AG04450 (cell line): ENCODE measurements at regions not wholly inside any gene's neighbourhood (a gene's known extent, or its start where the extent isn't known, plus 50 kb on each side); places are given as distances from the start of the nearest gene placed in this dataset.

Experiments
- CTCF ChIA-PET: fragments of 300-600, 350-600 bp; formaldehyde crosslinking; extraction: SDS; loops from one replicate; lab custom pipeline; 2022; ENCODE audit warnings: antibody characterized with exemption, inconsistent platforms; lab: Charles Lee
- POLR2A ChIA-PET: fragments of 350-600 bp; formaldehyde crosslinking; extraction: SDS; loops from one replicate; lab custom pipeline; 2021; ENCODE audit warnings: antibody characterized with exemption, inconsistent platforms; lab: Yijun Ruan, JAX
- DNase-seq: peaks from one replicate; pipeline ENCODE4 v3.0.0-alpha.2; 2011; ENCODE audit warnings: low read depth, low spot score
- H3K27ac ChIP-seq: one replicate; pipeline ENCODE4 v1.5.1; 2012; ENCODE audit warnings: low read depth, low read length, control low read depth
- H3K27me3 ChIP-seq: one replicate; pipeline ENCODE4 v1.6.0; 2012; ENCODE audit warnings: low read length; ENCODE audit not compliant: control insufficient read depth, insufficient read depth
- H3K4me3 ChIP-seq: 2 replicates; pipeline ENCODE4 v1.5.1; 2011; ENCODE audit warnings: mild to moderate bottlenecking, low read depth, low read length, control low read depth
- H3K9me3 ChIP-seq: 2 replicates; pipeline ENCODE4 v1.5.1; 2012; ENCODE audit warnings: low read length; ENCODE audit not compliant: control insufficient read depth, insufficient read depth
- CTCF ChIP-seq: IDR thresholded peaks from 2 replicates; pipeline ENCODE4 v1.5.1; 2011; ENCODE audit warnings: low read depth, low read length, control low read depth, inconsistent platforms

- ChIA-PET POLR2A (no interaction called here), CTCF (interaction anchor here (0.5 kb wide), 1 partner anchor 66 kb away, joined by 3 read pairs; no protein-coding TSS in a partner anchor)
- Histone ChIP-seq H3K27me3 (no peaks in the 10 kb centered on the region), H3K27ac (no peak overlapping the region), H3K9me3 (no peaks in the 10 kb centered on the region), H3K4me3 (no peak overlapping the region)
- DNase-seq: no peak
- TF ChIP-seq CTCF: no peak
Observed at GRCh38 chr2:9754532-9754887, 88.8 kb upstream of the TAF1B start.

- ChIA-PET POLR2A (no interaction called here), CTCF (interaction anchor here (0.5 kb wide), 1 partner anchor 66 kb away, joined by 3 read pairs; no protein-coding TSS in a partner anchor)
- Histone ChIP-seq H3K27ac (no peak overlapping the region), H3K4me3 (no peak overlapping the region), H3K27me3 (no peaks in the 10 kb centered on the region), H3K9me3 (no peaks in the 10 kb centered on the region)
- no peak for DNase-seq
- no peak for TF ChIP-seq CTCF
Observed at GRCh38 chr2:9755008-9755407, 88.3 kb upstream of the TAF1B start.

DNA sequence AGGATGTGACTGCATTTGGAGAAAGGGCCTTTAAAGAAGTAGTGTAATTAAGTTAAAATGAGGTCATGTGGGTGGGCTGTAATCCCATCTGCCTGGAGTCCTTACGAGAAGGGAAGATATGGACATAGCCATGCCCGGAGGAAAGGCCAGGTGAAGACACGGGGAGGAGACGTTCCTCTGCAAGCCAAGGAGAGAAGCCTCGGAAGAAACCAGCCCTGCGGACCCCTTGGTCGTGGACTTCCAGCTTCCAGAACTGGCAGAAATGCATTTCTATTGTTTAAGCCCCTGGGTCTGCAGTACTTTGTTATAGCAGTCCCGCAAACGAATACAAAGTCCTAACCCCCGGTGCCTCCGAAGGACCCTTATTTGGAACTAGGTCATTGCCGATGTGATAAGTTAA is 87.6 kb upstream of the TAF1B start:
- no peak overlapping the region for H3K4me3 ChIP-seq
- ChIA-PET CTCF (interaction anchor here (4.7 kb wide), 1 partner anchor 15 kb away, joined by 43 read pairs; no protein-coding TSS in a partner anchor), POLR2A (no interaction called here)
- H3K27me3 ChIP-seq: no peaks in the 10 kb centered on the region
- DNase-seq: no peak
- TF ChIP-seq CTCF: no peak
- H3K9me3 ChIP-seq: no peaks in the 10 kb centered on the region
- no peak overlapping the region for H3K27ac ChIP-seq

- Histone ChIP-seq H3K27me3 (no peaks in the 10 kb centered on the region), H3K27ac (no peak overlapping the region), H3K9me3 (no peaks in the 10 kb centered on the region), H3K4me3 (no peak overlapping the region)
- DNase-seq: no peak
- no peak for TF ChIP-seq CTCF
- ChIA-PET CTCF (interaction anchor here (4.7 kb wide), 1 partner anchor 14 kb away, joined by 43 read pairs; no protein-coding TSS in a partner anchor), POLR2A (no interaction called here)
Observed at GRCh38 chr2:9756692-9757250, 86.5 kb upstream of the TAF1B start.

GRCh38 chr2:9757501-9758264 is 85.6 kb upstream of the TAF1B start:
- ChIA-PET POLR2A (interaction anchor here (0.6 to 0.9 kb wide), 3 partner anchors 25 to 566 kb away, joined by 3 to 5 read pairs (median 3); partner anchors contain the start of gene YWHAQ), CTCF (interaction anchor here (4.7 kb wide), 1 partner anchor 13 kb away, joined by 43 read pairs; no protein-coding TSS in a partner anchor)
- Histone ChIP-seq H3K4me3 (peak overlapping the region; percentile 10; the same call in 1 of the 2 replicates), H3K9me3 (no peaks in the 10 kb centered on the region), H3K27ac (no peak overlapping the region), H3K27me3 (no peaks in the 10 kb centered on the region)
- no peak for TF ChIP-seq CTCF
- no peak for DNase-seq
